Liver (tissue), 8 donors: ENCODE measurements at regions not wholly inside any gene's neighbourhood (a gene's known extent, or its start where the extent isn't known, plus 50 kb on each side); places are given as distances from the start of the nearest gene placed in this dataset.

Experiments used
- DNase-seq: peaks from one replicate; pipeline ENCODE4 v3.0.0-alpha.2; 2017; ENCODE audit warnings: low spot score
- H3K27ac ChIP-seq, 2 donors: one replicate each; pipeline ENCODE4 v1.7.0; 2013; ENCODE audit warnings: inconsistent platforms in 2 of 2, low read length in 2 of 2, control low read depth in 1 of 2, low read depth in 1 of 2, mild to moderate bottlenecking in 1 of 2
- H3K27me3 ChIP-seq, 4 donors: one replicate each; pipeline versions ENCODE4 v1.6.1 to v1.7.0; 2013; ENCODE audit warnings: low read length in 3 of 4, inconsistent platforms in 1 of 4, mild to moderate bottlenecking in 1 of 4, moderate library complexity in 1 of 4; ENCODE audit not compliant: control insufficient read depth in 4 of 4, insufficient read depth in 4 of 4
- H3K36me3 ChIP-seq, 4 donors: one replicate each; pipeline versions ENCODE4 v1.6.1 to v1.7.0; 2013; ENCODE audit warnings: low read length in 3 of 4, mild to moderate bottlenecking in 3 of 4, low read depth in 1 of 4, moderate library complexity in 1 of 4; ENCODE audit not compliant: control insufficient read depth in 4 of 4, insufficient read depth in 3 of 4
- H3K4me1 ChIP-seq, 4 donors: one replicate each; pipeline versions ENCODE4 v1.6.1 to v1.7.0; 2013; ENCODE audit warnings: low read length in 3 of 4, mild to moderate bottlenecking in 3 of 4, moderate library complexity in 1 of 4; ENCODE audit not compliant: control insufficient read depth in 4 of 4, insufficient read depth in 4 of 4
- H3K4me3 ChIP-seq, 3 donors: one replicate each; pipeline versions ENCODE4 v1.6.1 to v1.7.0; 2013; ENCODE audit warnings: low read length in 3 of 3, control low read depth in 1 of 3, low read depth in 1 of 3, mild to moderate bottlenecking in 1 of 3
- H3K9ac ChIP-seq, 2 donors: one replicate each; pipeline ENCODE4 v1.7.0; 2013; ENCODE audit warnings: low read length in 2 of 2, mild to moderate bottlenecking in 2 of 2, moderate library complexity in 2 of 2, control low read depth in 1 of 2, low read depth in 1 of 2
- H3K9me3 ChIP-seq, 4 donors: one replicate each; pipeline versions ENCODE4 v1.6.1 to v1.7.0; 2013; ENCODE audit warnings: low read length in 3 of 4; ENCODE audit not compliant: control insufficient read depth in 4 of 4
- ATF3 ChIP-seq: IDR thresholded peaks from 2 replicates; pipeline ENCODE4 v1.6.1; 2016; ENCODE audit warnings: antibody characterized with exemption
- CTCF ChIP-seq: fragments of 150-350 bp; IDR thresholded peaks from 2 replicates; pipeline ENCODE4 v1.5.1; 2017; ENCODE audit warnings: improper control_type of control experiment, low read depth, low read length; ENCODE audit not compliant: missing input control
- EGR1 ChIP-seq, 2 donors: IDR thresholded peaks; 2 replicates each; pipeline ENCODE4 v1.6.1; 2016 to 2018; ENCODE audit warnings: antibody characterized with exemption in 2 of 2, low read depth in 2 of 2
- FOXA1 ChIP-seq: IDR thresholded peaks from 2 replicates; pipeline ENCODE4 v1.6.1; 2016; ENCODE audit warnings: antibody characterized with exemption
- FOXA2 ChIP-seq: IDR thresholded peaks from 2 replicates; pipeline ENCODE4 v1.6.1; 2016; ENCODE audit warnings: antibody characterized with exemption
- GABPA ChIP-seq, 2 donors: IDR thresholded peaks in 1 of 2; conservative IDR thresholded peaks in 1 of 2; 2 replicates each; pipeline ENCODE4 v1.6.1; 2016; ENCODE audit warnings: antibody characterized with exemption in 2 of 2, mild to moderate bottlenecking in 1 of 2, moderate library complexity in 1 of 2
- HNF4A ChIP-seq, 2 donors: conservative IDR thresholded peaks; 2 replicates each; pipeline ENCODE4 v1.6.1; 2016; ENCODE audit warnings: antibody characterized with exemption in 2 of 2, mild to moderate bottlenecking in 2 of 2
- HNF4G ChIP-seq: IDR thresholded peaks from 2 replicates; pipeline ENCODE4 v1.6.1; 2016; ENCODE audit warnings: antibody characterized with exemption
- JUND ChIP-seq, 2 donors: IDR thresholded peaks; 2 replicates each; pipeline ENCODE4 v1.6.1; 2016; ENCODE audit warnings: antibody characterized with exemption in 2 of 2
- MAX ChIP-seq: IDR thresholded peaks from 2 replicates; pipeline ENCODE4 v1.6.1; 2016; ENCODE audit warnings: antibody characterized with exemption
- NR2F2 ChIP-seq: IDR thresholded peaks from 2 replicates; pipeline ENCODE4 v1.6.1; 2016; ENCODE audit warnings: antibody characterized with exemption
- RAD21 ChIP-seq, 2 donors: IDR thresholded peaks; 2 replicates each; pipeline ENCODE4 v1.6.1; 2016; ENCODE audit warnings: antibody characterized with exemption in 2 of 2, mild to moderate bottlenecking in 2 of 2
- REST ChIP-seq: IDR thresholded peaks from 2 replicates; pipeline ENCODE4 v1.6.1; 2016; ENCODE audit warnings: antibody characterized with exemption, mild to moderate bottlenecking
- RXRA ChIP-seq, 2 donors: IDR thresholded peaks; 2 replicates each; pipeline ENCODE4 v1.6.1; 2017 to 2018; ENCODE audit warnings: antibody characterized with exemption in 2 of 2, mild to moderate bottlenecking in 1 of 2
- SP1 ChIP-seq: IDR thresholded peaks from 2 replicates; pipeline ENCODE4 v1.6.1; 2018; ENCODE audit warnings: antibody characterized with exemption, mild to moderate bottlenecking
- TAF1 ChIP-seq: conservative IDR thresholded peaks from 2 replicates; pipeline ENCODE4 v1.6.1; 2016; ENCODE audit warnings: antibody characterized with exemption, mild to moderate bottlenecking
- YY1 ChIP-seq: IDR thresholded peaks from 2 replicates; pipeline ENCODE4 v1.6.1; 2016; ENCODE audit warnings: antibody characterized with exemption, mild to moderate bottlenecking
- ZBTB33 ChIP-seq: IDR thresholded peaks from 2 replicates; pipeline ENCODE4 v1.6.1; 2016; ENCODE audit warnings: antibody characterized with exemption
- WGBS: extraction: QIAGEN DNeasy Blood & Tissue Kit; methylation state at CpG from one replicate; pipeline ENCODE4 v1.1.7; 2013; 5-methylcytosine and 5-hydroxymethylcytosine counted together
- donor health status: healthy.
- donor health status: healthy.
- donor health status: healthy.
- donor health status: healthy.
- donor health status: healthy.

- Histone ChIP-seq H3K27ac (no peak overlapping the region), H3K4me1 (no peaks in the 10 kb centered on the region), H3K27me3 (no peaks in the 10 kb centered on the region), H3K9me3 (no peaks in the 10 kb centered on the region), H3K36me3 (no peaks in the 10 kb centered on the region), H3K9ac (no peak overlapping the region), H3K4me3 (no peak overlapping the region)
- DNase-seq: no peak
- TF ChIP-seq JUND (IDR thresholded peaks at IDR 0.05): no peak
Measured at GRCh38 chr7:91526404-91526803, 262.2 kb downstream of the FZD1 start.

- DNase-seq: no peak
- TF ChIP-seq RXRA (IDR thresholded peaks at IDR 0.05) (no peak), GABPA (IDR thresholded peaks at IDR 0.05 in 1 of 2, conservative IDR thresholded peaks at IDR 0.05 in 1 of 2) (no peak), FOXA1 (no peak), JUND (IDR thresholded peaks at IDR 0.05) (no peak), REST (no peak), HNF4G (no peak), ZBTB33 (no peak), MAX (no peak), YY1 (no peak), EGR1 (IDR thresholded peaks at IDR 0.05; ENCODE audit: low read depth in 2 of 2) (no peak), TAF1 (no peak), SP1 (no peak), FOXA2 (no peak), RAD21 (IDR thresholded peaks at IDR 0.05) (no peak), HNF4A (conservative IDR thresholded peaks at IDR 0.05) (no peak), NR2F2 (no peak), CTCF (no peak), ATF3 (no peak)
- Histone ChIP-seq H3K27ac (no peak overlapping the region), H3K9me3 (no peaks in the 10 kb centered on the region), H3K4me3 (no peak overlapping the region), H3K27me3 (no peaks in the 10 kb centered on the region), H3K36me3 (no peaks in the 10 kb centered on the region), H3K4me1 (no peaks in the 10 kb centered on the region), H3K9ac (no peak overlapping the region)
- 92% methylated on average over 5 of the region's 5 CpGs for WGBS
Measured at GRCh38 chr7:91527460-91527859, 263.2 kb downstream of the FZD1 start.
